ENCODE measurements at regions not wholly inside any gene's neighbourhood (a gene's known extent, or its start where the extent isn't known, plus 50 kb on each side); places are given as distances from the start of the nearest gene placed in this dataset.

GRCh38 chr3:22969276-22969675 is 233.9 kb upstream of the UBE2E2 start:
- no peak overlapping the region for H3K4me3 ChIP-seq (ENCODE audit: low read length)
- DNase-seq (ENCODE audit: low read depth, low spot score): no peak

GRCh38 chr3:22971497-22971896 is 231.6 kb upstream of the UBE2E2 start:
- H3K4me3 ChIP-seq (ENCODE audit: low read length): no peak overlapping the region
- DNase-seq (ENCODE audit: low read depth, low spot score): no peak

- DNase-seq (ENCODE audit: low read depth, low spot score): no peak
- no peak overlapping the region for H3K4me3 ChIP-seq (ENCODE audit: low read length)
These were observed 226.1 kb upstream of the UBE2E2 start for GRCh38 chr3:22977042-22977441.

GRCh38 chr3:22977650-22978289 is 225.4 kb upstream of the UBE2E2 start:
- H3K4me3 ChIP-seq (ENCODE audit: low read length): no peak overlapping the region
- no peak for DNase-seq (ENCODE audit: low read depth, low spot score)

- no peak for DNase-seq (ENCODE audit: low read depth, low spot score)
- H3K4me3 ChIP-seq (ENCODE audit: low read length): no peak overlapping the region
These were observed 223.5 kb upstream of the UBE2E2 start for GRCh38 chr3:22979581-22979980.

GRCh38 chr3:22980346-22980745 is 222.8 kb upstream of the UBE2E2 start:
- no peak for DNase-seq (ENCODE audit: low read depth, low spot score)
- no peak overlapping the region for H3K4me3 ChIP-seq (ENCODE audit: low read length)

GRCh38 chr3:22981166-22981565 is 222.0 kb upstream of the UBE2E2 start:
- no peak for DNase-seq (ENCODE audit: low read depth, low spot score)
- H3K4me3 ChIP-seq (ENCODE audit: low read length): no peak overlapping the region

GRCh38 chr3:22981861-22982260 is 221.3 kb upstream of the UBE2E2 start:
- no peak for DNase-seq (ENCODE audit: low read depth, low spot score)
- H3K4me3 ChIP-seq (ENCODE audit: low read length): no peak overlapping the region

- no peak for DNase-seq (ENCODE audit: low read depth, low spot score)
- H3K4me3 ChIP-seq (ENCODE audit: low read length): no peak overlapping the region
These were observed 220.0 kb upstream of the UBE2E2 start for GRCh38 chr3:22982981-22983587.

- no peak for DNase-seq (ENCODE audit: low read depth, low spot score)
- H3K4me3 ChIP-seq (ENCODE audit: low read length): no peak overlapping the region
These were observed 216.2 kb upstream of the UBE2E2 start for GRCh38 chr3:22986958-22987357.

GRCh38 chr3:22988566-22988965 is 214.6 kb upstream of the UBE2E2 start:
- no peak for DNase-seq (ENCODE audit: low read depth, low spot score)
- no peak overlapping the region for H3K4me3 ChIP-seq (ENCODE audit: low read length)

GRCh38 chr3:22989716-22990115 is 213.4 kb upstream of the UBE2E2 start:
- no peak overlapping the region for H3K4me3 ChIP-seq (ENCODE audit: low read length)

GRCh38 chr3:22990291-22991200 is 212.6 kb upstream of the UBE2E2 start:
- no peak overlapping the region for H3K4me3 ChIP-seq (ENCODE audit: low read length)
- DNase-seq (ENCODE audit: low read depth, low spot score): no peak

More at GRCh38 chr3:22989716-22990115, 213.4 kb upstream of the UBE2E2 start:
- DNase-seq (ENCODE audit: low read depth, low spot score): no peak

- no peak for DNase-seq (ENCODE audit: low read depth, low spot score)
- no peak overlapping the region for H3K4me3 ChIP-seq (ENCODE audit: low read length)
These were observed 208.3 kb upstream of the UBE2E2 start for GRCh38 chr3:22994781-22995180.

- H3K4me3 ChIP-seq (ENCODE audit: low read length): no peak overlapping the region
- no peak for DNase-seq (ENCODE audit: low read depth, low spot score)
These were observed 206.1 kb upstream of the UBE2E2 start for GRCh38 chr3:22996920-22997571.

GRCh38 chr3:23000371-23000770 is 202.8 kb upstream of the UBE2E2 start:
- no peak for DNase-seq (ENCODE audit: low read depth, low spot score)
- H3K4me3 ChIP-seq (ENCODE audit: low read length): no peak overlapping the region

- no peak for DNase-seq (ENCODE audit: low read depth, low spot score)
- no peak overlapping the region for H3K4me3 ChIP-seq (ENCODE audit: low read length)
These were observed 201.0 kb upstream of the UBE2E2 start for GRCh38 chr3:23002151-23002550.

GRCh38 chr3:23002836-23003732 is 200.0 kb upstream of the UBE2E2 start:
- no peak overlapping the region for H3K4me3 ChIP-seq (ENCODE audit: low read length)
- no peak for DNase-seq (ENCODE audit: low read depth, low spot score)

- H3K4me3 ChIP-seq (ENCODE audit: low read length): no peak overlapping the region
- DNase-seq (ENCODE audit: low read depth, low spot score): no peak
These were observed 199.4 kb upstream of the UBE2E2 start for GRCh38 chr3:23003733-23004046.

Data from Jurkat, Clone E6-1 (cell line).